GM23248 (cell line): ENCODE measurements at regions not wholly inside any gene's neighbourhood (a gene's known extent, or its start where the extent isn't known, plus 50 kb on each side); places are given as distances from the start of the nearest gene placed in this dataset.
"Not testable (repeated sequence)": the region's sequence is repeated elsewhere in the genome, so short reads cannot be mapped to it uniquely, and the experiment has no call there.

ENCODE experiments used
- DNase-seq: peaks from one replicate; pipeline ENCODE4 v3.0.0-alpha.2; 2015
- H2AFZ ChIP-seq: fragments of 200-600 bp; sonication (generic); 2 replicates; pipeline ENCODE4 v1.6.1; 2016; ENCODE audit warnings: antibody characterized with exemption
- H3F3A ChIP-seq: fragments of 200-600 bp; sonication (generic); 2 replicates; pipeline ENCODE4 v1.6.1; 2016; ENCODE audit warnings: mild to moderate bottlenecking, antibody characterized with exemption, mixed run types; ENCODE audit not compliant: insufficient read depth
- H3K27ac ChIP-seq: fragments of 200-600 bp; sonication (generic); 2 replicates; pipeline ENCODE4 v1.5.1; 2016; ENCODE audit warnings: mild to moderate bottlenecking
- H3K27me3 ChIP-seq: fragments of 200-600 bp; sonication (generic); replicated peaks from 2 replicates; pipeline ENCODE4 v1.6.1; 2016; ENCODE audit warnings: mild to moderate bottlenecking; ENCODE audit not compliant: insufficient read depth
- H3K36me3 ChIP-seq: fragments of 200-600 bp; sonication (generic); 2 replicates; pipeline ENCODE4 v1.6.1; 2016; ENCODE audit warnings: low read depth, mild to moderate bottlenecking
- H3K4me1 ChIP-seq: fragments of 200-600 bp; sonication (generic); 2 replicates; pipeline ENCODE4 v1.6.1; 2016; ENCODE audit warnings: mild to moderate bottlenecking; ENCODE audit not compliant: insufficient read depth
- H3K4me2 ChIP-seq: fragments of 200-600 bp; sonication (generic); one replicate; pipeline ENCODE4 v1.6.1; 2016; ENCODE audit warnings: mild to moderate bottlenecking; ENCODE audit not compliant: unreplicated experiment
- H3K4me3 ChIP-seq: fragments of 200-600 bp; sonication (generic); 2 replicates; pipeline ENCODE4 v1.5.1; 2016; ENCODE audit warnings: mild to moderate bottlenecking
- H3K79me2 ChIP-seq: fragments of 200-600 bp; sonication (generic); 2 replicates; pipeline ENCODE4 v1.6.1; 2016; ENCODE audit warnings: mild to moderate bottlenecking; ENCODE audit not compliant: insufficient read depth
- H3K9ac ChIP-seq: fragments of 200-600 bp; sonication (generic); 2 replicates; pipeline ENCODE4 v1.6.1; 2016; ENCODE audit warnings: mild to moderate bottlenecking
- H3K9me2 ChIP-seq: fragments of 200-600 bp; sonication (generic); 2 replicates; pipeline ENCODE4 v1.6.1; 2016; ENCODE audit warnings: mixed run types, mild to moderate bottlenecking, moderate library complexity; ENCODE audit not compliant: insufficient read depth
- H3K9me3 ChIP-seq: fragments of 200-600 bp; sonication (generic); one replicate; pipeline ENCODE4 v1.6.1; 2017; ENCODE audit warnings: low read depth
- H4K20me1 ChIP-seq: fragments of 200-600 bp; sonication (generic); 2 replicates; pipeline ENCODE4 v1.6.0; 2016; ENCODE audit not compliant: insufficient read depth
- EZH2 ChIP-seq: fragments of 200-600 bp; sonication (generic); IDR thresholded peaks from 2 replicates; pipeline ENCODE4 v1.6.1; 2018; ENCODE audit warnings: antibody characterized with exemption, mild to moderate bottlenecking; ENCODE audit not compliant: insufficient read depth, poor library complexity, severe bottlenecking
- EZH2phosphoT487 ChIP-seq: fragments of 200-600 bp; sonication (generic); IDR thresholded peaks from 2 replicates; pipeline ENCODE4 v1.6.1; 2018; ENCODE audit warnings: antibody characterized with exemption, moderate library complexity, mild to moderate bottlenecking, low read depth; ENCODE audit not compliant: insufficient read depth
- WGBS, 2 experiments: methylation state at CpG; one replicate each; pipeline ENCODE4 v1.1.6; 2015 to 2017; ENCODE audit warnings: low lambda C conversion rate in 2 of 2, low coverage in 1 of 2; ENCODE audit errors: missing lambda C conversion rate in 2 of 2; 5-methylcytosine and 5-hydroxymethylcytosine counted together
- in situ Hi-C: fragments of 300-500 bp; cut with MboI; formaldehyde crosslinking; loops from 2 replicates; pipeline ENCODE4 v1.15.0; 2020

DNA sequence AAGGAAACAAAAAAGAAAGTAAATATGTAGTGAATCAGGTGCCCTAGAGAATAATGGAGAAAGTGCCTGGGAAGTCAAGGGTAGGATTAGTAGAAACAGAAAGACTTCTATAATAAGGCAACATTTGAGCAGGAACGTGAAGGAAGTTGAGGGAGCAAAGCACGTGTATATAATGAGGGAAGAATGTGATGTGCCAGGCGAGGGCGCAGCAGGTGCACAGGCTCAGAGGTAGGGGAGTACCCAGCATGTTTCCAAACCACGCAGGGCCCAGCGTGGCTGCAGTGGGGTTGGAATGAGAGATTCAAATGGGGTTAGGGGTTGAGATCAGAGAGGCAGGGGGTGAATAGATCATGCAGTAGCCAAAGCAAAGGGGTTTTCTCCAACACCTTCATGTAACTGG lies 91.9 kb upstream of the VGLL4 start:
- Histone ChIP-seq H3K4me1 (no peaks in the 10 kb centered on the region), H3K9me3 (no peaks in the 10 kb centered on the region), H3K9me2 (no peaks in the 10 kb centered on the region), H3K4me2 (no peak overlapping the region), H3K79me2 (no peaks in the 10 kb centered on the region), H4K20me1 (no peaks in the 10 kb centered on the region), H3K27me3 (no peaks in the 10 kb centered on the region), H3F3A (no peaks in the 10 kb centered on the region), H3K36me3 (no peaks in the 10 kb centered on the region), H3K4me3 (no peak overlapping the region), H3K27ac (no peak overlapping the region), H3K9ac (no peak overlapping the region), H2AFZ (no peak overlapping the region)
- in situ Hi-C loops = no loop called here
- 62 to 65% methylated on average over 6 of the region's 6 CpGs for WGBS, 2 experiments
- DNase-seq = no peak
- TF ChIP-seq EZH2phosphoT487 (no peak), EZH2 (no peak)

DNA sequence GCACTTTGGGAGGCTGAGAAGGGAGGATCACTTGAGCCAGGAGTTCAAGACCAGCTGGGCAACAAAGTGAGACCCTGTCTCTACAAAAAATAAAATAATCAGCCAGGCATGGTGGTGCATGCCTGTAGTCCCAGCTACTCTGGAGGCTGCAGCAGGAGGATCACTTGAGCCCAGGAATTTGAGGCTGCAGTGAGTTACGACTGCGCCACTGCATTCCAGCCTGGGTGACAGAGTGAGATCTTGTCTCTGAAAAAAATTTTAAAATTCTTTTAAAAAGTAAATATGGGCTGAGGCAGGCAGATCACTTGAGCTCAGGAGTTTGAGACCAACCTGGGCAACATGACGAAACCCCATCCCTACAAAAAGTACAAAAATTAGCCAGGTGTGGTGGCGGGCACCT lies 91.4 kb upstream of the VGLL4 start:
- H3K27me3 ChIP-seq, H3K9me3 ChIP-seq, H3K79me2 ChIP-seq, H2AFZ ChIP-seq, H3K27ac ChIP-seq, H3F3A ChIP-seq, H3K36me3 ChIP-seq, H3K4me3 ChIP-seq, in situ Hi-C loops, H4K20me1 ChIP-seq, H3K9me2 ChIP-seq, DNase-seq, H3K9ac ChIP-seq, H3K4me1 ChIP-seq, H3K4me2 ChIP-seq: not testable (repeated sequence)
- WGBS, 2 experiments = 81 to 88% methylated on average over 4 of the region's 4 CpGs

DNA sequence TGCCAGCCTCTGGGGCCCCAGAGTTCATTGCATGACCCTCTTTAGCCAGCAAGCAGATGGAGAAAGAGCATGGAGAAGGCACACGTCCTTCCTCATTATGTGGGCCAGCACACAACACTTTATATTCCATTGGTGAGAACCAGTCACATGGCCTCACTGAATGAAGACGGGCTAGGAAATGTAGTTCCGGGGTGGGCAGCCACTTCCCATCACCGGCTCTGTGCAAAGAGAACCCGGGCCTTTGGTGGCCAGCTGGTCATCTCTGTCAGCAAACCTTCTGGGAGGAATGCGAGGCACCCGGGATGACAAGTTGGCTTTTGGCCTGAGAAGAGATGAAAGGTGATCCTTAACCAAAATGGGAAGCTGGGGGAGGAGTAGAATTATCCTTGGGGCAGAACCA lies 90.2 kb upstream of the VGLL4 start:
- Histone ChIP-seq H2AFZ (no peak overlapping the region), H3K9me3 (no peaks in the 10 kb centered on the region), H3K4me2 (no peak overlapping the region), H3K4me1 (no peaks in the 10 kb centered on the region), H3K36me3 (no peaks in the 10 kb centered on the region), H3K79me2 (no peaks in the 10 kb centered on the region), H3K27me3 (0 out of 2 replicates have a peak, but pooled peaks cover 3% of the 10 kb centered on the region), H3K9me2 (no peaks in the 10 kb centered on the region), H3K27ac (no peak overlapping the region), H3F3A (no peaks in the 10 kb centered on the region), H3K9ac (no peak overlapping the region), H4K20me1 (no peaks in the 10 kb centered on the region), H3K4me3 (no peak overlapping the region)
- TF ChIP-seq EZH2phosphoT487 (no peak), EZH2 (no peak)
- WGBS, 2 experiments = 78 to 79% methylated on average over 7 of the region's 7 CpGs
- DNase-seq = no peak
- in situ Hi-C loops = no loop called here

DNA sequence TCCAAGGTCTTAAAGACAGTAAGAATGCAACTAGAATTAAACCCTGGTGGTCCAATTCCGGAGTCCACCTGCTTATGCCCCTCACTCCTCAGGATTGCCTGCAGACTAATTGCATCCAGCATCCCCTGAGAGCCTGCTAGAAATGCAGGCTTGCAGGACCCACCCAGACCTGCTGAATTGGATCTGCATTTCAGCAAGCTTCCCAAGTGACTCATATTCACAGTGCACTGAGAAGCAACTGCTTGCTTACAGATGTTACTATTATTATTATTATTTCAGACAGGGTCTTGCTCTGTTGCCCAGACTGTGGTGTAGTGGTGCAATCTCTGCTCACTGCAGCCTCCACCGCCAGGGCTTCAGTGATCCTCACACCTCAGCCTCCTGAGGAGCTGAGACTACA lies 83.5 kb upstream of the VGLL4 start:
- H3K36me3 ChIP-seq = no peaks in the 10 kb centered on the region
- DNase-seq = peak; percentile 44
- no peaks in the 10 kb centered on the region for H3K4me1 ChIP-seq
- in situ Hi-C loops = no loop called here
- H3K9ac ChIP-seq = no peak overlapping the region
- no peaks in the 10 kb centered on the region for H4K20me1 ChIP-seq
- H3K4me3 ChIP-seq = no peak overlapping the region
- no peak overlapping the region for H3K27ac ChIP-seq
- no peaks in the 10 kb centered on the region for H3K79me2 ChIP-seq
- WGBS, 2 experiments = 77 to 80% methylated on average over 2 of the region's 2 CpGs
- peaks cover 7% of the 10 kb centered on the region; the same call in 1 of the 2 replicates for H3K27me3 ChIP-seq
- no peaks in the 10 kb centered on the region for H3F3A ChIP-seq
- no peaks in the 10 kb centered on the region for H3K9me3 ChIP-seq
- no peaks in the 10 kb centered on the region for H3K9me2 ChIP-seq
- no peak overlapping the region for H3K4me2 ChIP-seq
- TF ChIP-seq EZH2 (no peak), EZH2phosphoT487 (no peak)
- H2AFZ ChIP-seq = no peak overlapping the region

DNA sequence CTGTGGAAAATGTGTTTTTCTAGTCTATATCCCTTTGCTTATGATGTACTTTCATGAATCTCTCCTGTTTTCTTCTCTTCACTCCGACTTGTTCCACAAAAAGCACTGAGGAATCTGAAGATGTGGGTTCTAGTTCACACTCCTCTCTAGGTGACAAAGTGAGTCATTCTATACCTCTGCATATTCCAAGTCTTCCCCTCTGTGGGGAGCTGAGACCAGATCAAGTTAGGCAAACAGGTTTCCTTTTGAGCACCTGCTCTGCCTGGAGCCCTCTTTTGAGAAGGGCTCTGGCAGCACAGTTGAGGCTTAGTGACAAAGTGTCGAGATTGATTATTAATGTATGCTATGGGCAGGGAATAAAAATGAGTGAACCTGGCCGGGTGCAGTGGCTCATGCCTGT lies 82.4 kb upstream of the VGLL4 start:
- TF ChIP-seq EZH2 (no peak), EZH2phosphoT487 (no peak)
- Histone ChIP-seq H3K27ac (no peak overlapping the region), H3F3A (peaks cover 9% of the 10 kb centered on the region), H3K9me3 (no peaks in the 10 kb centered on the region), H2AFZ (no peak overlapping the region), H3K79me2 (no peaks in the 10 kb centered on the region), H3K4me1 (no peaks in the 10 kb centered on the region), H3K9me2 (no peaks in the 10 kb centered on the region), H3K4me3 (no peak overlapping the region), H3K9ac (no peak overlapping the region), H4K20me1 (no peaks in the 10 kb centered on the region), H3K27me3 (peaks cover 7% of the 10 kb centered on the region; the same call in 1 of the 2 replicates), H3K36me3 (no peaks in the 10 kb centered on the region), H3K4me2 (no peak overlapping the region)
- in situ Hi-C loops = no loop called here
- DNase-seq = no peak
- 47 to 57% methylated on average over 3 of the region's 3 CpGs for WGBS, 2 experiments

DNA sequence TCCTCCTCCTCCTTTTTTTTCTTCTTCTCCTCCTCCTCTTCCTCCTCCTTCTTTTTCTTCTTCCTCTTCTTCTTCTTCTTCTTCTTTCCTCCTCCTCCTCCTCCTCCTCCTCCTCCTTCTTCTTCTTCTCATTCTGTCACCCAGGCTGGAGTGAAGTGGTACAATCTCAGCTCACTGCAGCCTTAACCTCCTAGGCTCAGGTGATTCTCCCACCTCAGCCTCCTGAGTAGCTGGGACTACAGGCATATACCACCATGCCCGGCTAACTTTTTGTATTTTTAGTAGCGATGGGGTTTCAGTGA lies 81.6 kb upstream of the VGLL4 start:
- not testable (repeated sequence) for H2AFZ ChIP-seq

More for the DNA sequence above, 81.6 kb upstream of the VGLL4 start:
- H4K20me1 ChIP-seq, DNase-seq, H3K9me2 ChIP-seq, H3K36me3 ChIP-seq, H3K27ac ChIP-seq, H3K4me1 ChIP-seq, H3K27me3 ChIP-seq, H3K79me2 ChIP-seq, H3K9me3 ChIP-seq, H3K4me3 ChIP-seq, H3K4me2 ChIP-seq, in situ Hi-C loops, H3K9ac ChIP-seq: not testable (repeated sequence)
- peaks cover 14% of the 10 kb centered on the region for H3F3A ChIP-seq
- 89 to 93% methylated on average over 2 of the region's 2 CpGs for WGBS, 2 experiments
